Karpas-422 (cell line): ENCODE measurements at regions not wholly inside any gene's neighbourhood (a gene's known extent, or its start where the extent isn't known, plus 50 kb on each side); places are given as distances from the start of the nearest gene placed in this dataset.

Source experiments
- DNase-seq: peaks from one replicate; pipeline ENCODE4 v3.0.0-alpha.2; 2015
- H2AFZ ChIP-seq: fragments of 200-600 bp; sonication (generic); 2 replicates; pipeline ENCODE4 v1.6.1; 2014; ENCODE audit warnings: antibody characterized with exemption, low read length, mixed read lengths
- H3K27ac ChIP-seq: fragments of 200-600 bp; sonication (generic); 2 replicates; pipeline ENCODE4 v1.5.1; 2014; ENCODE audit warnings: mild to moderate bottlenecking, low read length, moderate library complexity
- H3K27me3 ChIP-seq: fragments of 200-600 bp; sonication (generic); 2 replicates; pipeline ENCODE4 v1.6.1; 2014; ENCODE audit warnings: low read length, mixed read lengths
- H3K36me3 ChIP-seq: fragments of 200-600 bp; sonication (generic); 2 replicates; pipeline ENCODE4 v1.6.1; 2014; ENCODE audit warnings: low read length, mixed read lengths; ENCODE audit not compliant: insufficient read depth
- H3K4me1 ChIP-seq: fragments of 200-600 bp; sonication (generic); 2 replicates; pipeline ENCODE4 v1.6.1; 2014; ENCODE audit warnings: mild to moderate bottlenecking, low read length, mixed read lengths
- H3K4me2 ChIP-seq: fragments of 200-600 bp; sonication (generic); 2 replicates; pipeline ENCODE4 v1.6.1; 2014; ENCODE audit warnings: low read length, low read depth, mild to moderate bottlenecking; ENCODE audit not compliant: poor library complexity, severe bottlenecking
- H3K4me3 ChIP-seq: fragments of 200-600 bp; sonication (generic); 2 replicates; pipeline ENCODE4 v1.5.1; 2014; ENCODE audit warnings: mild to moderate bottlenecking, antibody characterized with exemption, low read length, mixed read lengths
- H3K79me2 ChIP-seq: fragments of 200-600 bp; sonication (generic); 2 replicates; pipeline ENCODE4 v1.6.1; 2014; ENCODE audit warnings: mild to moderate bottlenecking, low read length, mixed read lengths
- H3K9ac ChIP-seq: fragments of 200-600 bp; sonication (generic); 2 replicates; pipeline ENCODE4 v1.6.0; 2014; ENCODE audit warnings: low read length
- H3K9me2 ChIP-seq: fragments of 200-600 bp; sonication (generic), shearing (Covaris generic); replicated peaks from 2 replicates; pipeline ENCODE4 v1.6.0; 2014; ENCODE audit warnings: mild to moderate bottlenecking, low read length, moderate library complexity; ENCODE audit not compliant: insufficient read depth
- H3K9me3 ChIP-seq: fragments of 300-700, 200-600 bp; sonication (generic); 2 replicates; pipeline ENCODE4 v1.6.1; 2014; ENCODE audit warnings: low read length, mixed read lengths
- H4K20me1 ChIP-seq: fragments of 200-600 bp; sonication (generic); 2 replicates; pipeline ENCODE4 v1.6.1; 2014; ENCODE audit warnings: mild to moderate bottlenecking, antibody characterized with exemption, low read length, low read depth; ENCODE audit not compliant: insufficient read depth

GRCh38 chr20:22717466-22717865 lies 133.1 kb upstream of the FOXA2 start:
- Histone ChIP-seq H2AFZ (no peak overlapping the region), H3K9ac (no peak overlapping the region), H4K20me1 (no peaks in the 10 kb centered on the region), H3K4me2 (peak overlapping the region; percentile 52), H3K9me2 (no peaks in the 10 kb centered on the region), H3K27ac (peak overlapping the region; percentile 55; the same call in 1 of the 2 replicates), H3K36me3 (no peaks in the 10 kb centered on the region), H3K4me3 (no peak overlapping the region), H3K27me3 (no peaks in the 10 kb centered on the region), H3K79me2 (no peaks in the 10 kb centered on the region), H3K4me1 (peaks cover 19% of the 10 kb centered on the region), H3K9me3 (no peaks in the 10 kb centered on the region)
- DNase-seq: no peak

- no peak overlapping the region for H3K27ac ChIP-seq
- H3K4me2 ChIP-seq: no peak overlapping the region
- no peaks in the 10 kb centered on the region for H3K79me2 ChIP-seq
- H3K27me3 ChIP-seq: no peaks in the 10 kb centered on the region
- no peaks in the 10 kb centered on the region for H3K9me2 ChIP-seq
- H3K36me3 ChIP-seq: no peaks in the 10 kb centered on the region
- H3K4me3 ChIP-seq: no peak overlapping the region
- H3K9me3 ChIP-seq: no peaks in the 10 kb centered on the region
- H3K9ac ChIP-seq: no peak overlapping the region
- H2AFZ ChIP-seq: no peak overlapping the region
- no peaks in the 10 kb centered on the region for H4K20me1 ChIP-seq
- H3K4me1 ChIP-seq: peaks cover 19% of the 10 kb centered on the region
- DNase-seq: no peak
Measured at GRCh38 chr20:22719167-22719591, 134.8 kb upstream of the FOXA2 start.

GRCh38 chr20:22720206-22720605 lies 135.8 kb upstream of the FOXA2 start:
- Histone ChIP-seq H3K9me3 (no peaks in the 10 kb centered on the region), H3K27me3 (no peaks in the 10 kb centered on the region), H4K20me1 (no peaks in the 10 kb centered on the region), H2AFZ (no peak overlapping the region), H3K4me2 (no peak overlapping the region), H3K36me3 (no peaks in the 10 kb centered on the region), H3K9me2 (no peaks in the 10 kb centered on the region), H3K9ac (no peak overlapping the region), H3K27ac (no peak overlapping the region), H3K79me2 (no peaks in the 10 kb centered on the region), H3K4me3 (no peak overlapping the region), H3K4me1 (peaks cover 19% of the 10 kb centered on the region)
- DNase-seq: no peak

- Histone ChIP-seq H3K4me3 (no peak overlapping the region), H3K9me2 (no peaks in the 10 kb centered on the region), H4K20me1 (no peaks in the 10 kb centered on the region), H3K36me3 (no peaks in the 10 kb centered on the region), H3K27me3 (no peaks in the 10 kb centered on the region), H3K4me2 (no peak overlapping the region), H3K4me1 (no peaks in the 10 kb centered on the region), H3K27ac (no peak overlapping the region), H3K79me2 (no peaks in the 10 kb centered on the region), H3K9me3 (no peaks in the 10 kb centered on the region), H3K9ac (no peak overlapping the region), H2AFZ (no peak overlapping the region)
- no peak for DNase-seq
Measured at GRCh38 chr20:22722811-22723210, 138.4 kb upstream of the FOXA2 start.

GRCh38 chr20:22723659-22724058 lies 139.3 kb upstream of the FOXA2 start:
- Histone ChIP-seq H2AFZ (no peak overlapping the region), H4K20me1 (no peaks in the 10 kb centered on the region), H3K4me1 (no peaks in the 10 kb centered on the region), H3K9ac (no peak overlapping the region), H3K79me2 (no peaks in the 10 kb centered on the region), H3K9me2 (no peaks in the 10 kb centered on the region), H3K27me3 (no peaks in the 10 kb centered on the region), H3K9me3 (no peaks in the 10 kb centered on the region), H3K4me3 (no peak overlapping the region), H3K4me2 (no peak overlapping the region), H3K27ac (no peak overlapping the region), H3K36me3 (no peaks in the 10 kb centered on the region)
- no peak for DNase-seq

GRCh38 chr20:22728146-22728745 lies 143.9 kb upstream of the FOXA2 start:
- Histone ChIP-seq H3K36me3 (no peaks in the 10 kb centered on the region), H3K4me1 (no peaks in the 10 kb centered on the region), H3K9me3 (no peaks in the 10 kb centered on the region), H3K27me3 (no peaks in the 10 kb centered on the region), H3K4me3 (no peak overlapping the region), H3K27ac (no peak overlapping the region), H3K9me2 (no peaks in the 10 kb centered on the region), H3K4me2 (no peak overlapping the region), H3K9ac (no peak overlapping the region), H4K20me1 (no peaks in the 10 kb centered on the region), H3K79me2 (no peaks in the 10 kb centered on the region), H2AFZ (no peak overlapping the region)
- DNase-seq: no peak

GRCh38 chr20:22729180-22729579 lies 144.8 kb upstream of the FOXA2 start:
- no peak for DNase-seq
- H3K4me1 ChIP-seq: no peaks in the 10 kb centered on the region
- no peaks in the 10 kb centered on the region for H3K36me3 ChIP-seq
- H3K4me3 ChIP-seq: no peak overlapping the region
- H3K27ac ChIP-seq: no peak overlapping the region
- no peaks in the 10 kb centered on the region for H3K9me2 ChIP-seq
- H3K79me2 ChIP-seq: no peaks in the 10 kb centered on the region
- no peaks in the 10 kb centered on the region for H4K20me1 ChIP-seq
- H2AFZ ChIP-seq: no peak overlapping the region
- H3K9ac ChIP-seq: no peak overlapping the region
- no peaks in the 10 kb centered on the region for H3K9me3 ChIP-seq
- H3K27me3 ChIP-seq: no peaks in the 10 kb centered on the region
- H3K4me2 ChIP-seq: no peak overlapping the region

- no peaks in the 10 kb centered on the region for H3K36me3 ChIP-seq
- no peaks in the 10 kb centered on the region for H4K20me1 ChIP-seq
- H3K9me2 ChIP-seq: no peaks in the 10 kb centered on the region
- H3K27me3 ChIP-seq: no peaks in the 10 kb centered on the region
- no peak for DNase-seq
- no peaks in the 10 kb centered on the region for H3K79me2 ChIP-seq
- H3K4me1 ChIP-seq: no peaks in the 10 kb centered on the region
- no peak overlapping the region for H3K27ac ChIP-seq
- H3K4me2 ChIP-seq: no peak overlapping the region
- H3K9ac ChIP-seq: no peak overlapping the region
- H3K4me3 ChIP-seq: no peak overlapping the region
- no peak overlapping the region for H2AFZ ChIP-seq
- H3K9me3 ChIP-seq: no peaks in the 10 kb centered on the region
Measured at GRCh38 chr20:22729616-22730236, 145.4 kb upstream of the FOXA2 start.
